IMR-90 (cell line): ENCODE measurements at regions not wholly inside any gene's neighbourhood (a gene's known extent, or its start where the extent isn't known, plus 50 kb on each side); places are given as distances from the start of the nearest gene placed in this dataset.
A peak's percentile ranks its signal among the peaks of the same experiment; 100 is the strongest.

Experiments
- ATAC-seq: fragments of 200-7000 bp; cut with Tn5 transposase; 2 replicates; pipeline ENCODE4 v1.9.1; 2020; ENCODE audit warnings: low read depth, mild to moderate bottlenecking, moderate library complexity
- BruUV-seq: library from RNA; stranded (reverse); fragments of 400-500 nt; replicated peaks from 2 replicates; lab custom pipeline; 2021; lab: Mats Ljungman, UMichigan
- CTCF ChIA-PET: fragments of 300-600 bp; formaldehyde crosslinking; extraction: SDS; loops from one replicate; lab custom pipeline; 2021; ENCODE audit warnings: antibody characterized with exemption; lab: Yijun Ruan, JAX
- POLR2A ChIA-PET: fragments of 300-600 bp; sonication (Branson Sonifier 250); formaldehyde crosslinking; loops from one replicate; lab custom pipeline; 2022; ENCODE audit warnings: antibody characterized with exemption; ENCODE audit not compliant: unreplicated experiment; lab: Charles Lee
- DNase-seq: peaks from one replicate; pipeline ENCODE4 v3.0.0; 2013
- H2AFZ ChIP-seq: replicated peaks from 2 replicates; pipeline ENCODE3; 2013; ENCODE audit warnings: low read length, mild to moderate bottlenecking; ENCODE audit not compliant: poor library complexity
- H2AK5ac ChIP-seq: 2 replicates; pipeline ENCODE4 v1.6.1; 2013; ENCODE audit warnings: low read depth, low read length, inconsistent platforms
- H2AK9ac ChIP-seq: replicated peaks from 2 replicates; pipeline ENCODE3; 2013; ENCODE audit warnings: mild to moderate bottlenecking, low read depth, low read length, moderate library complexity; ENCODE audit not compliant: poor library complexity
- H2BK120ac ChIP-seq: 2 replicates; pipeline ENCODE4 v1.6.1; 2013; ENCODE audit warnings: low read depth, low read length, inconsistent platforms
- H2BK15ac ChIP-seq: 3 replicates; pipeline ENCODE4 v1.6.1; 2013; ENCODE audit warnings: low read depth, low read length, inconsistent platforms
- H2BK20ac ChIP-seq: 2 replicates; pipeline ENCODE4 v1.6.1; 2013; ENCODE audit warnings: low read depth, mild to moderate bottlenecking, inconsistent platforms, low read length, moderate library complexity
- H2BK5ac ChIP-seq: 2 replicates; pipeline ENCODE4 v1.6.1; 2013; ENCODE audit warnings: mild to moderate bottlenecking, low read depth, low read length, inconsistent platforms; ENCODE audit not compliant: poor library complexity, severe bottlenecking
- H3K14ac ChIP-seq: replicated peaks from 2 replicates; pipeline ENCODE4 v1.6.1; 2013; ENCODE audit warnings: low read depth, low read length, inconsistent platforms
- H3K18ac ChIP-seq: 2 replicates; pipeline ENCODE4 v1.6.1; 2013; ENCODE audit warnings: low read depth, low read length, control low read depth
- H3K23ac ChIP-seq: 2 replicates; pipeline ENCODE4 v1.6.1; 2013; ENCODE audit warnings: low read depth, low read length, inconsistent platforms
- H3K27ac ChIP-seq: 2 replicates; pipeline ENCODE4 v1.5.1; 2013; ENCODE audit warnings: mild to moderate bottlenecking, control low read depth, low read length; ENCODE audit not compliant: insufficient read depth
- H3K27me3 ChIP-seq: 2 replicates; pipeline ENCODE4 v1.6.1; 2013; ENCODE audit warnings: low read length; ENCODE audit not compliant: control insufficient read depth, insufficient read depth
- H3K36me3 ChIP-seq: 2 replicates; pipeline ENCODE4 v1.6.1; 2013; ENCODE audit warnings: low read length, mixed read lengths; ENCODE audit not compliant: control insufficient read depth, insufficient read depth
- H3K4ac ChIP-seq: 2 replicates; pipeline ENCODE4 v1.6.1; 2013; ENCODE audit warnings: low read depth, low read length, inconsistent platforms
- H3K4me1 ChIP-seq: 2 replicates; pipeline ENCODE4 v1.6.1; 2013; ENCODE audit warnings: low read length, mixed read lengths; ENCODE audit not compliant: control insufficient read depth, insufficient read depth
- H3K4me2 ChIP-seq: 2 replicates; pipeline ENCODE4 v1.6.1; 2013; ENCODE audit warnings: low read depth, mild to moderate bottlenecking, control low read depth, low read length, moderate library complexity
- H3K4me3 ChIP-seq: 2 replicates; pipeline ENCODE4 v1.5.1; 2013; ENCODE audit warnings: low read depth, mild to moderate bottlenecking, control low read depth, low read length, moderate library complexity; ENCODE audit not compliant: insufficient read depth
- H3K56ac ChIP-seq: 2 replicates; pipeline ENCODE4 v1.6.1; 2013; ENCODE audit warnings: low read length, inconsistent platforms; ENCODE audit not compliant: insufficient read depth; ENCODE audit errors: extremely low read depth
- H3K79me1 ChIP-seq, 2 experiments: 2 replicates each; pipeline ENCODE4 v1.6.1; 2013; ENCODE audit warnings: low read length in 2 of 2, inconsistent platforms in 1 of 2, low read depth in 1 of 2
- H3K9ac ChIP-seq: 2 replicates; pipeline ENCODE4 v1.6.1; 2013; ENCODE audit warnings: low read depth, low read length, control low read depth
- H3K9me1 ChIP-seq: 2 replicates; pipeline ENCODE4 v1.6.1; 2013; ENCODE audit warnings: low read length, inconsistent platforms; ENCODE audit not compliant: insufficient read depth
- H3K9me3 ChIP-seq: 2 replicates; pipeline ENCODE4 v1.6.1; 2013; ENCODE audit warnings: low read length; ENCODE audit not compliant: control insufficient read depth, insufficient read depth
- H4K20me1 ChIP-seq: 2 replicates; pipeline ENCODE4 v1.6.1; 2013; ENCODE audit warnings: low read length, inconsistent platforms; ENCODE audit not compliant: insufficient read depth
- H4K5ac ChIP-seq: 2 replicates; pipeline ENCODE4 v1.6.1; 2013; ENCODE audit warnings: mild to moderate bottlenecking, low read depth, low read length, control low read depth
- H4K8ac ChIP-seq, 2 experiments: 2 replicates each; pipeline ENCODE4 v1.6.1; 2013; ENCODE audit warnings: low read depth in 2 of 2, low read length in 2 of 2, control low read depth in 1 of 2, inconsistent platforms in 1 of 2
- H4K91ac ChIP-seq: 2 replicates; pipeline ENCODE4 v1.6.1; 2013; ENCODE audit warnings: low read depth, low read length, inconsistent platforms; ENCODE audit not compliant: insufficient read depth
- BHLHE40 ChIP-seq: fragments of 150-350 bp; IDR thresholded peaks from 2 replicates; pipeline ENCODE4 v1.6.1; 2016; ENCODE audit warnings: mild to moderate bottlenecking, low read depth, low read length
- MAFK ChIP-seq: IDR thresholded peaks from 2 replicates; pipeline ENCODE4 v1.6.1; 2012; ENCODE audit warnings: low read depth, low read length, improper control_type of control experiment
- WGBS, 2 experiments: methylation state at CpG; one replicate each; pipeline versions ENCODE4 v1.1.5 to v1.1.7; 2013; ENCODE audit warnings: missing lambda C conversion rate in 2 of 2; ENCODE audit not compliant: insufficient read length in 1 of 2; ENCODE audit errors: extremely low coverage in 2 of 2; 5-methylcytosine and 5-hydroxymethylcytosine counted together
- dilution Hi-C: fragments of 300-500 bp; cut with HindIII; formaldehyde crosslinking; loops from one replicate; pipeline ENCODE4 v1.14.3; 2018; ENCODE audit warnings: low sequenced_read_pairs; ENCODE audit not compliant: unreplicated experiment
- in situ Hi-C: fragments of 300-500 bp; cut with MboI; formaldehyde crosslinking; loops from 3 replicates; pipeline ENCODE4 v1.14.3; 2019; ENCODE audit warnings: low sequenced_read_pairs, inconsistent platforms, mixed read lengths
- intact Hi-C: fragments of 100-400 bp; cut with micrococcal nuclease; formaldehyde crosslinking; loops from 2 replicates; pipeline ENCODE4 v1.10.0; 2022

GRCh38 chr6:56742122-56742791 is 99.6 kb upstream of the DST start:
- H4K8ac ChIP-seq: no peak overlapping the region
- peak overlapping the region; percentile 20; the same call in 1 of the 2 replicates for H3K23ac ChIP-seq
- H3K14ac ChIP-seq: 0 out of 2 replicates have a peak overlapping the region, but pooled peaks have one; percentile 0
- H3K4me2 ChIP-seq: peak overlapping the region; percentile 82
- peaks cover 23 to 68% of the 10 kb centered on the region in 2 experiments for H3K79me1 ChIP-seq
- no peak overlapping the region; the same call in 1 of the 2 replicates for H4K5ac ChIP-seq
- H2AK5ac ChIP-seq: no peak overlapping the region
- H3K9me3 ChIP-seq: no peaks in the 10 kb centered on the region
- H2BK20ac ChIP-seq: no peak overlapping the region
- ChIA-PET POLR2A (no interaction called here), CTCF (interaction anchor here (1.0 to 1.4 kb wide), 3 partner anchors 10 to 33 kb away, joined by 3 read pairs; no protein-coding TSS in a partner anchor)
- peaks cover 47% of the 10 kb centered on the region for H4K20me1 ChIP-seq
- peak overlapping the region; percentile 22 for H2BK5ac ChIP-seq
- H3K9me1 ChIP-seq: peaks cover 16% of the 10 kb centered on the region
- WGBS, 2 experiments: no CpG with 5 or more reads among the region's 6 CpGs
- H3K36me3 ChIP-seq: no peaks in the 10 kb centered on the region
- H3K4ac ChIP-seq: peak overlapping the region; percentile 35; the same call in 1 of the 2 replicates
- H3K4me3 ChIP-seq: peak overlapping the region; percentile 4; the same call in 1 of the 2 replicates
- intact Hi-C loops: no loop called here
- peak overlapping the region; percentile 50; the same call in 1 of the 2 replicates for H3K18ac ChIP-seq
- H2BK15ac ChIP-seq: no peak overlapping the region; the same call in 2 of the 3 replicates
- in situ Hi-C loops: no loop called here
- dilution Hi-C loops: no loop called here
- H2AFZ ChIP-seq: no peak overlapping the region
- H3K4me1 ChIP-seq: peaks cover 12% of the 10 kb centered on the region
- no peak overlapping the region; the same call in 1 of the 2 replicates for H3K56ac ChIP-seq
- no peak overlapping the region for H2BK120ac ChIP-seq
- peak overlapping the region; percentile 27 for H3K9ac ChIP-seq
- H3K27ac ChIP-seq: peak overlapping the region; percentile 10; the same call in 1 of the 2 replicates
- no peak overlapping the region for H4K91ac ChIP-seq
- TF ChIP-seq BHLHE40 (no peak), MAFK (0 out of 2 replicates have a peak, but pooled peaks have one; percentile 12)
- H3K27me3 ChIP-seq: no peaks in the 10 kb centered on the region
- no TSS peak for BruUV-seq
- ATAC-seq: peak; percentile 45
- peak; percentile 43 for DNase-seq
- H2AK9ac ChIP-seq: no peak overlapping the region
